Epithelial cell of prostate (primary cell): ENCODE measurements at regions not wholly inside any gene's neighbourhood (a gene's known extent, or its start where the extent isn't known, plus 50 kb on each side); places are given as distances from the start of the nearest gene placed in this dataset.

Source experiments
- DNase-seq: peaks from one replicate; pipeline ENCODE4 v3.0.0-alpha.2; 2011; ENCODE audit warnings: low read depth, low spot score
- H3K27ac ChIP-seq: fragments of 450-650 bp; 2 replicates; pipeline ENCODE4 v1.5.1; 2017; ENCODE audit warnings: mild to moderate bottlenecking

GRCh38 chr9:30758726-30759446 lies 1625.6 kb upstream of the ACO1 start:
- DNase-seq: no peak
- no peak overlapping the region for H3K27ac ChIP-seq

DNA sequence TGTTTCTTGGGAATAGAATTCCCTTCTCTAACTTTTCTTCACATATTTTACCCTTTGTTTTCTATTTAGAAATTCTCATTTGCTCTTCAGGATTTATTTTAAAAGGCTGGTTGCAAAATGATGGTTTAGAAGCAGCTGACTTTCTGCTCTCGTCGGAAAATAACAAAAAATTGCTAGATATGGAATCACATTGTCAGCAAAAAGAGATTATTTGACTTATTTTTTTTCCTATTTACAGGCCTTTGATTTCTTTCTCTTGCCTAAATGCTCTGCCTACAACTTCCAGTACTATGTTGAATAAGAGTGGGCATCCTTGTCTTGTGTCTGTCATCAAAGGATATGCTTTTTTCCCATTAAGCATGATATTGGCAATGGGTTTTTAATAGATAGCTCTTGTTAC lies 1619.1 kb upstream of the ACO1 start:
- H3K27ac ChIP-seq: no peak overlapping the region
- no peak for DNase-seq

DNA sequence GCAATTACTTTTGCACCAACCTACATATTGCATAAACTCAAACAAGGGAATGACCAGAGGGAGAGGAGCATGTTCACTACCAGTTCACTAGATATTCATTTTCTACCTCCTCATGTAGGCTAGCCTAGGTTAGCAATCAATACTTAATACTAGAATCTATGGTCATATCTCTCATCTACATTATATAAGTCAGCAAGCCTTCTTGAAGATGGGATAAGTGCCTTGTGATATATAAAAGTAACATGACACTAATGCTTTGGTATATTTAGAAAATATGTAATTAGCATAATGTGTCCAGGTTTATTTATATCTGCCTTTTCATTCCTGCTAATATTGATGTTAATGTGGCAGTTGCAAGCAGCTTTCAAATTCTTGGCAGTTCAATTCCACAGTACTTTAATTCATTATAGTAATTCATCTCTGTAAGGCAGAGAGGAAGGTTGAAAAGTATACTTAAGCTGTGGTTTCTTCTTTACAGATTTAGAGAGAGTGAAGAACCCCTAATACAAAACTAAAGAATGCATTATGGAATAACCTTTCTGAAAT lies 1613.2 kb upstream of the ACO1 start:
- H3K27ac ChIP-seq: no peak overlapping the region
- DNase-seq: no peak

DNA sequence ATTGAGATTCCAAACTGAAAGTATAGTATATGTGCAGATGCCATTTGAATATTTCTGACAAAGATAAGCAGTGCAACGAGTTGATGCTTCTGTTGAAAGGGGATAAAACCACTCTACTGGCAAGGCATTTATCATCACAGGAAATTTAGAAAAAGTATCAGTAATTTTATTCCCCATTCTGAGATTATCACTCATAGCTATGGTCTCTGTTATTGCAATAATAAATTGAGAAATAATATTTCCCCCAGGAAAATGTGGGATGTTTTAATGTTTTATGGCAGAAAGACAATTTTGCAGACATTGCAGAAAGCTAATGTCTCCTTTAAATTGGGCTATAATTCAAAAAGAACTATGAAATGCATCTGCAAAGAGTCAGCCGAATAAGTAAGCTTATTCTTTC lies 1612.7 kb upstream of the ACO1 start:
- DNase-seq: no peak
- H3K27ac ChIP-seq: no peak overlapping the region

- no peak overlapping the region for H3K27ac ChIP-seq
- DNase-seq: no peak
These were observed 1611.0 kb upstream of the ACO1 start for GRCh38 chr9:30773427-30773826.

- no peak for DNase-seq
- no peak overlapping the region for H3K27ac ChIP-seq
These were observed 1610.1 kb upstream of the ACO1 start for GRCh38 chr9:30774326-30774725.

DNA sequence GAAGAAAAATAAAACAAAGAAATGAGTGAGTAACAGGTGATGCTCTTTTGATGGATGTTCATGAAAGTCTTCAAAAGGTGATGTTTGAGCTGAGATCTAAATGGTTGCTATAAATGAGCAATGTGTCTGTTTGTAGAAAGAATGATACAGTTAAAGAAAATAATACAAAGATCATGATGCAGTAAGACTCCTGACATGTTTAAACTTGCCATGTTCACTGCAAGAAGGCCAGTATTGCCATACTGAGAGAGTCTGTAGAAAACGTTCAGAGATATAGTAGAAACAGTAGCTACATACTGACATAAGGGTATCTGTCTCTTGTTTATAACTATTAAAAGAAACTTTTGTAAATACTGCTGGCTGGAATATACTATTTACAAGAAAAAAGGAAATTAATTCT lies 1609.2 kb upstream of the ACO1 start:
- no peak for DNase-seq

GRCh38 chr9:30796764-30797163 lies 1587.7 kb upstream of the ACO1 start:
- H3K27ac ChIP-seq: no peak overlapping the region
- no peak for DNase-seq

More for the DNA sequence above, 1609.2 kb upstream of the ACO1 start:
- H3K27ac ChIP-seq: no peak overlapping the region

DNA sequence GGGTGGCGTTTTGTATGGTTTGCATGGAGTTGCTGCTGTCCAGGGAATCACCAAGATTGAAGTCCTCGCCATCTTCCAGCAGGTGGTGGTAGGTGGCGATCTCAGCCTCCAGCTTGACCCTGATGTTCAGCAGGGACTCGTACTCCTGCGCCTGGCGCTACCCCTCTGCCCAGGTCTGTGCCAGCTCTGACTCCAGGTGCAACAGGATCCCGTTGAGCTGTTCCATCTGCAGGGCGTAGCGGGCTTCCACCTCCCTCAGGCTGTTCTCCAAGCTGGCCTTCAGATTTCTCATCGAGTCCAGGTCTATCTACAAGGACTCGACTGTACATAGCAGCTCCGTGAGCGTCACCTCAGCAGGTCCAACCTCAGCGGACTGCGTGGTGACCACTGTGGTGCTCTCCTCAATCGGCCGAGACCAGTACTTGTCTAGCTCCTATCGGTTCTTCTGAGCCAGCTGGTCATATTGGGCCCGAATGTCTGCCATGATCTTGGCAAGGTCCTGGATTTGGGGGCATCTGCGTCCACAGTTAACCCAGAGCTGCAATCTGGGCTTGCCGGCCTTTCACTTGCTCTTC lies 1584.8 kb upstream of the ACO1 start:
- DNase-seq: no peak

DNA sequence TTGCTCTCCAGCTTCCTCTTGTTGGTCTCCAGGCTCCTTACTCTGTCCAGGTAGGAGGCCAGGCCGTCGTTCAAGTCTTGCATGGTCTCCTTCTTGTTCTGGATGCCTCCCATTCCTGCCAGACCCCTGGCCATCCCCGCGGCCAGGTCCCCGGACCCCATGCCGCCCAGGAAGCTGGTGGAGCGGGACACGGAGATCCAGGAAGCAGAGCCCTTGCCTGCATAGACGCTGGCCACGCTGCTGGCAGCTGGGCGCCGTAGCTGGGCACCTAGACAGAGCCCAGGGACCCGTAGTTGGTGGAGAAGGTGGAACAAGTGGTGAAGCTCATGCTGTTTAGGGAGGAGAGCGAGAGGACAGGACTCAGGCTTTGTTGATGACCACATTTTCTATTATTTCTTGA lies 1584.0 kb upstream of the ACO1 start:
- DNase-seq: no peak

More for the DNA sequence above, 1584.8 kb upstream of the ACO1 start:
- H3K27ac ChIP-seq: no peak overlapping the region

DNA sequence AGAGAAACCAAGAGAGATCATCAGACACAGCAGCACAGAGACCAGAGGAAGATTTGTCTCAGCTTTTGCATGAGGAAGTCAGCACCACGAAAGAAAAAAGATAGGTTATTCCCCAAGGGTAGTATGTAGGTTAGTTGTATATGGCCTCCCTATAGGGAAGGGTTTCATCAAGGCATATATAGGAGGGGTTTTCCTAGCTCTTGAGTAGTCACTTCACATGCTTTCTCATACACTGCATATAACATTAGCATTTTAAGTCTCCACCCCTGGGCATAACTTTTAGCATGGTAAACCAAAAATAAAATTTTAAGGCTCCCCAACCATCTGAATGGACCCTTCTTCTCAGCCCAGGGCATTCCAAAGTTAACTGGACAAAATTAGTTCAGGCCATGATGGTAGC lies 1571.6 kb upstream of the ACO1 start:
- no peak overlapping the region for H3K27ac ChIP-seq
- DNase-seq: no peak

More for the DNA sequence above, 1584.0 kb upstream of the ACO1 start:
- no peak overlapping the region for H3K27ac ChIP-seq

DNA sequence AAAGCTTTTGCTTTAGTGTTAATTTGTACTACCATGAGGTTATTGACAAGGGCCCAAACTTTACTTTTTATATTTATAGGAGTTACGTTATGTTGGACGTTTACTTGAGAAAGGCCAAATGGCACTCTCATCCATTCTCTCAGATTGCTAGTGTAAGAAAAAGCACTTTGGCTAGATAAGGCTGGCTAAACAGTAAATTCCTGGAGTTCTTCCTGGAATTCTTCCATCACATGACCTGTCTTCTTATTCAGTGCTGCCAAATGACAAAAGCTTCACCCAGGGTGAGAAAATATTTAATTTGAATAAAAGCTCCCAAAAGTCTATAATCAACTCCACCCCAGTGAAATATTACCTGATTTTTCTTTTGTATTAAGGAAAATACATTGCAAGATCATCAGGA lies 1568.9 kb upstream of the ACO1 start:
- no peak for DNase-seq
- H3K27ac ChIP-seq: no peak overlapping the region

DNA sequence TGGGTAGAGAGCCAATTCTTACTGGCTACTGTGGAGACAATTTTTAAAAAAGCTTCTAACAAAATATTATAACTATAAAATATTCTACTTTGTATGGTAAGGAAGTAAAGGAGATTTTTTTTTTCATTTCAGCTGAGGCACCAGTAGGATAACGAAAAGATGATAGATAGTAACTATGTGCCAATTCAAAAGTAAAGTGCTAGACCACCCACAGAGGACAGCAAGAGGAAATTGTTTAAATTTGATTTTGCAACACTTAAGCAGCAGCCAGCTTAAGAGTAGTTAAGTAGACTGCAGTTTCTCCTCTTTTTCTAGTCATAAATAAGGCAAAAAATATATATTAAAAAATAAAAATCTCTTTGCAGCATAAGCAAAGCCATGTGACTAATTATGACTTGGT lies 1539.3 kb upstream of the ACO1 start:
- H3K27ac ChIP-seq: no peak overlapping the region
- no peak for DNase-seq

DNA sequence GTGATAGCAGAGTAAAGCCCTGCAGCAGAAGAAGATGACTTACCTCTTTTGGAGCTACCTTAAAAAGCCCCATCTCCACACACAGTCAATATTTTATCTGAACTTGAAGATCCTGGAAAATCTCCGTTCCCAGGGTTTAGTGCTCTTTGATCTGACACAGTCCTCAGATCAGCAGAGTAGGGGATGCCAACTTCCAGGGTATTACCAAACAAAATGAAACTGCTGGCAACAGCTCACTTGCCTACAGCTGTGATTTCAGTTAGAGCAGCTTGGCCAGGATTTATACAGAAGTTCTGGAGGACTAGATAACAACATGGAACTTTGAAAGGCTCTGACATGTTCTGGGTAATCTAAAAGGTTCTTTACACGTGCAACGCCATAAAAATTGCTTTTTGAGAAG lies 1537.8 kb upstream of the ACO1 start:
- no peak for DNase-seq
- no peak overlapping the region for H3K27ac ChIP-seq

- DNase-seq: no peak
- H3K27ac ChIP-seq: no peak overlapping the region
These were observed 1532.8 kb upstream of the ACO1 start for GRCh38 chr9:30851600-30851999.

- no peak for DNase-seq
- no peak overlapping the region for H3K27ac ChIP-seq
These were observed 1483.7 kb upstream of the ACO1 start for GRCh38 chr9:30900706-30901105.

DNA sequence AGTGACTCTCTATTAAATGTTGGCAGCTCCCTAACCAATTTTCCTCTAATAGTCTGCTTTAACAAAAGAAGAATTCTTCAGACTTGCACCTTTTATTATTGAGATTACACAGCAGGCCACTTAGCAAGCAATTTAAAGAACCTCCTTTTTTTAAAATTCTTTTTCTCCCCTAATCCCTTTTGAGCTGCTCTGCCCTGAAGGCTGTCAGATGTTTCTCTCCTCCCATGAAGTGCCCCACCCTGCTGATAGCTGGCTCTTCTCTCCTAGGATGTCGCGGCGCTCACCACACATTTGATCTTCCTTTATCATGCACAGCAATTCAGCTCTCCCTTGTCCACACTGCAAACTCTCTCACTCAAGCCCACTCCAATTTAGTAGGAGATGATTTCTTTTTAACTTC lies 1471.1 kb upstream of the ACO1 start:
- no peak for DNase-seq
- H3K27ac ChIP-seq: no peak overlapping the region

DNA sequence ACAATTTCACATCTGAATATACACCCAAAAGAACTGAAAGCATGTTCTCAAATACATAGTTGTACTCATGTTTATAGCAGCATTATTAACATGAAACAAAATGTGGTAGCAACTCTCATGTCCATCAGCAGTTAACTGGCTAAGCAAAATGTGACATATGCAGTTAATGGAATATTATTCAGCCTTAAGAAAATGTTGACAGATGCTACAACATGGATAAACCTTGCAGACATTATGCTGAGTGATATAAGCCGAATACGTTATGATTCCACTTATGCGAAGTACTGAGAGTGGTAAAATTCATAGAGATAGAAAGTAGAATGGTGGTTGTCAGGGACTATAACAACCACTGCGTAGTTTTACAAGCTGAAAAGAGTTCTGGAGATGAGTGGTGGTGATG lies 1469.0 kb upstream of the ACO1 start:
- no peak for DNase-seq
- no peak overlapping the region for H3K27ac ChIP-seq

DNA sequence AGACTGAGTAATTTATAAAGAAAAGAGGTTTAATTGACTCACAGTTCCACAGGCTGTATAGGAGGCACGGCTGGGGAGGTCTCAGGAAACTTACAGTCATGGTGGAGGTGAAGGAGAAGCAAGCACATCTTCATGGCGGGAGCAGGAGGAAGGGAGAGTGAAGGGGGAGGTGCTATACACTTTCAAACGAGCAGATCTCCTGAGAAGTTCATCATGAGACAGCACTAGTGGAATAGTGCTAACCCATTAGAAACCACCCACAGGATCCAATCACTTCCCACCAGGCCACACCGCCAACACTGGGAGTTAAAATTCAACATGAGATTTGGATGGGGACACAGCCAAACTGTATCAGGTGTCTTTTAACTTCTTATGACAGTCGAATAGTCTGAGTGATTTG lies 1459.3 kb upstream of the ACO1 start:
- H3K27ac ChIP-seq: no peak overlapping the region
- no peak for DNase-seq

DNA sequence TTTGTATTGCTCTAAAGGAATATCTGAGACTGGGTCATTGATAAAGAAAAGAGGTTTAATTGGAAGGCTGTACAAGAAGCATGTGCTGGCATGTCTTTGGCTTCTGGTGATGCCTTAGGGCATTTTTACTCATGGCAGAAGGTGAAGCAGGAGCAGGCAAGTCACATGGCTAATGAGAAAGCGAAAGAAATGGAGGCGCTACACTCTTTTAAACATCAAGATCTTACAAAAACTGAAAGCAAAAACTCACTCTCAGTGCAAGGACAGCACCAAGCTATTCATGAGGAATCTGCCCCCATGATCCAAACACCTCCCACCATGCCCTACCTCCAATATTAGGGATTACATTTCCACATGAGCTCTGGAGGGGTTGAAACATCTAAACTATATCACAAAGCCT lies 1458.8 kb upstream of the ACO1 start:
- no peak overlapping the region for H3K27ac ChIP-seq
- DNase-seq: no peak

DNA sequence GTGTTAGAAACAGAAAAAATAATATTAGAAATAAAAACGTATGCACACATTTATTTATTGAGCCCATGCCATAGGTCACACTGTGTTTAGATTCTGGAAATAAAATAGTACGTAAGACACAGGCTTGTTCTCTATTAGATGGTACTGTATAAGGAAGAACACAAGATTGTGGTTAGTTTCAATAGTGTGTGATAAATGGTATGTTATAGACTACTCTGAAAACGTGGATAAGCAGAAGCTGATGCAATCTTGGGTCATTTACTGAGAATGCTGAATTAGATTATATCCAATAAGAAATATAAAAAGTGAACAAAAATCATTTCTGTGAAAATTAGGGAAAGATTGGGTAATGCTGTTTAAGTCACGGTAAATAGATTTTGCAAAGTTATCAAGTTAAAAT lies 1456.4 kb upstream of the ACO1 start:
- no peak for DNase-seq
- H3K27ac ChIP-seq: no peak overlapping the region

DNA sequence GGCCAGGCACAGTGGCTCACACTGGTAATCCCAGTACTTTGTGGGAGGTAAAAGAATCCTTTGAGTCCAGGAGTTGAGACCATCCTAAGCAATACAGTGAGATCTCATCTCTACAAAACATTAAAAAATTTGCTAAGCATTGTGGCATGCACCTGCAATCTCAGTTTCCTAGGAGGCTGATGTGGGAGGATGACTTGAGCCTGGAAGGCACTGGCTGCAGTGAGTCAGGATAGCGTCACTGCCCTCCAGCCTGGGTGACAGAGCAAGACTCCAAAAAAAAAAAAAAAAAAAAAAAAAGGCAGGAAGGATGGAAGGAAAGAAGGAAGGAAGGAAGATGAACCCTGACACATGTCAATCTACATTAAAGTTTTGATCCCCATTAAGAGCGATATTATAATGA lies 1452.2 kb upstream of the ACO1 start:
- DNase-seq: no peak
- H3K27ac ChIP-seq: no peak overlapping the region
